MCF 10A (cell line): ENCODE measurements at regions not wholly inside any gene's neighbourhood (a gene's known extent, or its start where the extent isn't known, plus 50 kb on each side); places are given as distances from the start of the nearest gene placed in this dataset.

Experiments
- BruUV-seq: library from RNA; stranded (reverse); fragments of 400-500 nt; replicated peaks from 2 replicates; lab custom pipeline; 2021; lab: Mats Ljungman, UMichigan
- CTCF ChIA-PET: fragments of 300-600 bp; sonication (Branson Sonifier 250); formaldehyde crosslinking; extraction: SDS; loops from one replicate; lab custom pipeline; 2021; ENCODE audit warnings: antibody characterized with exemption, inconsistent platforms; lab: Yijun Ruan, JAX
- POLR2A ChIA-PET: fragments of 300-600, 350-650 bp; sonication (Branson Sonifier 250); formaldehyde crosslinking; extraction: SDS; loops from one replicate; lab custom pipeline; 2020; ENCODE audit warnings: antibody characterized with exemption, inconsistent platforms; lab: Yijun Ruan, JAX
- DNase-seq: peaks from one replicate; pipeline ENCODE4 v3.0.0-alpha.2; 2018; ENCODE audit not compliant: unreplicated experiment
- H3K27ac Mint-ChIP-seq: one replicate; pipeline ENCODE4 v1.8.0; 2022; ENCODE audit warnings: mild to moderate bottlenecking, low read depth, mixed read lengths; ENCODE audit not compliant: unreplicated experiment
- H3K27me3 Mint-ChIP-seq: one replicate; pipeline ENCODE4 v1.8.0; 2022; ENCODE audit warnings: mixed read lengths; ENCODE audit not compliant: insufficient read depth, unreplicated experiment
- H3K36me3 Mint-ChIP-seq: one replicate; pipeline ENCODE4 v1.8.0; 2022; ENCODE audit warnings: mild to moderate bottlenecking, moderate library complexity, mixed read lengths; ENCODE audit not compliant: insufficient read depth, unreplicated experiment
- H3K4me1 Mint-ChIP-seq: one replicate; pipeline ENCODE4 v1.8.0; 2022; ENCODE audit warnings: mixed read lengths; ENCODE audit not compliant: insufficient read depth, unreplicated experiment
- H3K4me3 Mint-ChIP-seq: one replicate; pipeline ENCODE4 v1.8.0; 2022; ENCODE audit warnings: mild to moderate bottlenecking, moderate library complexity, mixed read lengths; ENCODE audit not compliant: unreplicated experiment
- H3K9me3 Mint-ChIP-seq: one replicate; pipeline ENCODE4 v1.8.0; 2022; ENCODE audit warnings: mixed read lengths; ENCODE audit not compliant: unreplicated experiment
- CTCF ChIP-seq: fragments of 200-600 bp; IDR thresholded peaks from one replicate; pipeline ENCODE4 v1.8.0; 2022; ENCODE audit warnings: antibody characterized with exemption, mild to moderate bottlenecking; ENCODE audit not compliant: unreplicated experiment
- intact Hi-C: fragments of 100-400 bp; cut with micrococcal nuclease; formaldehyde crosslinking; loops from 2 replicates; pipeline ENCODE4 v1.14.1; 2022

- no peaks in the 10 kb centered on the region for H3K27me3 Mint-ChIP-seq
- H3K36me3 Mint-ChIP-seq = no peaks in the 10 kb centered on the region
- no TSS peak for BruUV-seq
- no peak for DNase-seq
- H3K4me1 Mint-ChIP-seq = no peaks in the 10 kb centered on the region
- no peak overlapping the region for H3K27ac Mint-ChIP-seq
- no peak for TF ChIP-seq CTCF
- intact Hi-C loops = no loop called here
- H3K4me3 Mint-ChIP-seq = no peak overlapping the region
- CTCF ChIA-PET = interaction anchor here (0.6 kb wide), 1 partner anchor 709 kb away, joined by 3 read pairs; no protein-coding TSS in a partner anchor
- peaks cover 8% of the 10 kb centered on the region for H3K9me3 Mint-ChIP-seq
- POLR2A ChIA-PET = no interaction called here
Observed at GRCh38 chr5:145637396-145637795, 197.7 kb downstream of the PRELID2 start.

GRCh38 chr5:145636371-145636770, 198.8 kb downstream of the PRELID2 start:
- intact Hi-C loops = no loop called here
- H3K36me3 Mint-ChIP-seq = no peaks in the 10 kb centered on the region
- H3K27ac Mint-ChIP-seq = no peak overlapping the region
- no TSS peak for BruUV-seq
- ChIA-PET POLR2A (no interaction called here), CTCF (interaction anchor here (0.6 to 1.3 kb wide), 4 partner anchors 13 to 633 kb away, joined by 3 read pairs; no protein-coding TSS in a partner anchor)
- H3K9me3 Mint-ChIP-seq = peaks cover 8% of the 10 kb centered on the region
- no peak overlapping the region for H3K4me3 Mint-ChIP-seq
- TF ChIP-seq CTCF = no peak
- H3K27me3 Mint-ChIP-seq = no peaks in the 10 kb centered on the region
- no peak for DNase-seq
- H3K4me1 Mint-ChIP-seq = no peaks in the 10 kb centered on the region

GRCh38 chr5:145633474-145633873, 201.7 kb downstream of the PRELID2 start:
- no peak for TF ChIP-seq CTCF

GRCh38 chr5:145632701-145633100, 202.4 kb downstream of the PRELID2 start:
- no peak for TF ChIP-seq CTCF
- no peak for DNase-seq
- Mint-ChIP-seq H3K36me3 (no peaks in the 10 kb centered on the region), H3K27ac (no peak overlapping the region), H3K4me1 (no peaks in the 10 kb centered on the region), H3K27me3 (no peaks in the 10 kb centered on the region), H3K9me3 (no peaks in the 10 kb centered on the region), H3K4me3 (no peak overlapping the region)
- intact Hi-C loops = no loop called here
- BruUV-seq = no TSS peak
- CTCF ChIA-PET = no interaction called here
- POLR2A ChIA-PET = no interaction called here

More at GRCh38 chr5:145633474-145633873, 201.7 kb downstream of the PRELID2 start:
- ChIA-PET POLR2A (no interaction called here), CTCF (interaction anchor here (0.6 kb wide), 1 partner anchor 154 kb away, joined by 4 read pairs; no protein-coding TSS in a partner anchor)
- no TSS peak for BruUV-seq
- Mint-ChIP-seq H3K4me1 (no peaks in the 10 kb centered on the region), H3K9me3 (no peaks in the 10 kb centered on the region), H3K4me3 (no peak overlapping the region), H3K27ac (no peak overlapping the region), H3K27me3 (no peaks in the 10 kb centered on the region), H3K36me3 (no peaks in the 10 kb centered on the region)
- intact Hi-C loops = no loop called here
- DNase-seq = no peak
